ENCODE measurements at regions not wholly inside any gene's neighbourhood (a gene's known extent, or its start where the extent isn't known, plus 50 kb on each side); places are given as distances from the start of the nearest gene placed in this dataset.

DNA sequence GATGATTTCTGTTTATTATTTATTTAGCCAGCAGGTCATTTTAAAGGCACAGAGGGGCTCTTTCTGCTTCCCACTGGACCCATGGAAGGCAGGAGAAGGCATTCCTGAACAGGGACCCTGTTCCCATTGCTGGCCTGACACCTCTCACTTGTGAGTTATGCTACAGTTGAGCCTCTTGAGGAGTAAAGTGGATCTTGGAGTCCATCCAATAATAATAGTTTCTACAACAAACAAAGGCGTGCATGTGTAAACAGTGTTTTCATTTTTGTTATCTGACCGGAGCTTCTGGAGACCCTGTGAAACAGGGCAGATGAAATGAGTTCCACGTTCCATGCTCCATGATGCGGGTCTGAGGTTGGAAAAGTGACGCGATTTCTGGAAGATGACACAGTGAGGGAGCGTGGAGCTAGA is 127.3 kb upstream of the HABP2 start:
- no peak overlapping the region for H3K4me3 ChIP-seq (ENCODE audit: low read depth, low read length)
- TF ChIP-seq, protein P1, sequence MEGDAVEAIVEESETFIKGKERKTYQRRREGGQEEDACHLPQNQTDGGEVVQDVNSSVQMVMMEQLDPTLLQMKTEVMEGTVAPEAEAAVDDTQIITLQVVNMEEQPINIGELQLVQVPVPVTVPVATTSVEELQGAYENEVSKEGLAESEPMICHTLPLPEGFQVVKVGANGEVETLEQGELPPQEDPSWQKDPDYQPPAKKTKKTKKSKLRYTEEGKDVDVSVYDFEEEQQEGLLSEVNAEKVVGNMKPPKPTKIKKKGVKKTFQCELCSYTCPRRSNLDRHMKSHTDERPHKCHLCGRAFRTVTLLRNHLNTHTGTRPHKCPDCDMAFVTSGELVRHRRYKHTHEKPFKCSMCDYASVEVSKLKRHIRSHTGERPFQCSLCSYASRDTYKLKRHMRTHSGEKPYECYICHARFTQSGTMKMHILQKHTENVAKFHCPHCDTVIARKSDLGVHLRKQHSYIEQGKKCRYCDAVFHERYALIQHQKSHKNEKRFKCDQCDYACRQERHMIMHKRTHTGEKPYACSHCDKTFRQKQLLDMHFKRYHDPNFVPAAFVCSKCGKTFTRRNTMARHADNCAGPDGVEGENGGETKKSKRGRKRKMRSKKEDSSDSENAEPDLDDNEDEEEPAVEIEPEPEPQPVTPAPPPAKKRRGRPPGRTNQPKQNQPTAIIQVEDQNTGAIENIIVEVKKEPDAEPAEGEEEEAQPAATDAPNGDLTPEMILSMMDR (IDR thresholded peaks at IDR 0.05; ENCODE audit: low read depth, low read length, missing control alignments): no peak
- no peak for DNase-seq (ENCODE audit: low read depth)
- in situ Hi-C loops (cut with HindIII; ENCODE audit: low sequenced_read_pairs): no loop called here

DNA sequence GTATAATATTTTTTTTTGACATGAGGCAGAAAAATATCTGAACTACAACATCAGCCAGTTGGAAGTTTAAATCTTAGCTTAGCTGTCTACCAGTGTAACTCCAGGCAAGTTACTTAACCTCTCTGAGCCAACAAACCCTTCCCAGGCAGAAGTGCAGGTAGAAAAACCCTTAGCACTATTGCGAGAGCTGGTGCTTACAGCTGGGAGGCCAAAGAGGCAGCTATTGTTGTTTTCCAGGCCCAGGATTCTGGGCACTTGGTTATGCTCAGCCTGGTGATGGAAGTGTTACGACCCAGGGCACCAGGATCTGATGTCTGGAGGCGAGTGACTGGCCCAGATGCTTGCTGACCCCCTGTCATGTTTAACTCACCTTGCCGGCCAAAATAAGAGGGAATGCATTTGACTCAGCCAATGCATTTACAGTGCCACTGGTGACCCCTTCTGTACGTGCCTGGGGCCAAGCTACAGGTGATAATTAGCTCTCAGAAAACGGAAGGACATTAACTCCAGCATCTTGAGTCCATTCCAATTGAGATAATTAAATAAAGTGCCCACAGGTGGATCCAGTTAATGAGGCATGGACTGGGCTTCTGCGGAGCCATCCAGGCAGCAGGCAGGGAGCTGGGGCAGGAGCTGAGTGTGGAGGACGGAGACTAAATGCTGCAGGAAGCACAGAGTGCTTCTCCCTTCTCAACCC is 126.5 kb upstream of the HABP2 start:
- TF ChIP-seq, protein P1 (IDR thresholded peaks at IDR 0.05; ENCODE audit: low read depth, low read length, missing control alignments): no peak
- H3K4me3 ChIP-seq (ENCODE audit: low read depth, low read length): no peak overlapping the region
- DNase-seq (ENCODE audit: low read depth): no peak
- in situ Hi-C loops (cut with HindIII; ENCODE audit: low sequenced_read_pairs): no loop called here

DNA sequence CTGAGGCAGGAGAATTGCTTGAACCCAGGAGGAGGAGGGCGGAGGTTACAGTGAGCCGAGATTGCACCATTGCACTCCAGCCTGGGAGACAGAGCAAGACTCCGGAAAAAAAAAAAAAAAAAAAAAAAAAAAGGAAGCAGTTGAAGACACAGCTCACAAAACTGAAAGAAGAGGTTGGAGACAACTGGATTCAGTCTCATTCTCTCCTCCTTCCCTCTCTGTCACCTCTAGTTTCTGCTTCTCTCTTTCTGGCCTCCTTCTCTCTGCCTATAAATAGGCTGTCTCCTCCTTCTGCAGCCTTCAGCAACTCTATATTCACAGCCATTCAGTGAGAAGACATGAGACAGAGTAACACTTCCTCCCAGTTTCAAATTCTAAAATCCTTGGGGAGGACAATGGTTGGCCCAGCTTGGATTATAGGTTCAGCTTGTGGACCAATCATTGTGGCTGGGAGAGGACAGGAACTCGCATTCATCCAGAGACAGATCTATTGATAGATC is 125.6 kb upstream of the HABP2 start:
- in situ Hi-C loops (cut with HindIII; ENCODE audit: low sequenced_read_pairs): no loop called here
- TF ChIP-seq, protein P1 (IDR thresholded peaks at IDR 0.05; ENCODE audit: low read depth, low read length, missing control alignments): no peak

DNA sequence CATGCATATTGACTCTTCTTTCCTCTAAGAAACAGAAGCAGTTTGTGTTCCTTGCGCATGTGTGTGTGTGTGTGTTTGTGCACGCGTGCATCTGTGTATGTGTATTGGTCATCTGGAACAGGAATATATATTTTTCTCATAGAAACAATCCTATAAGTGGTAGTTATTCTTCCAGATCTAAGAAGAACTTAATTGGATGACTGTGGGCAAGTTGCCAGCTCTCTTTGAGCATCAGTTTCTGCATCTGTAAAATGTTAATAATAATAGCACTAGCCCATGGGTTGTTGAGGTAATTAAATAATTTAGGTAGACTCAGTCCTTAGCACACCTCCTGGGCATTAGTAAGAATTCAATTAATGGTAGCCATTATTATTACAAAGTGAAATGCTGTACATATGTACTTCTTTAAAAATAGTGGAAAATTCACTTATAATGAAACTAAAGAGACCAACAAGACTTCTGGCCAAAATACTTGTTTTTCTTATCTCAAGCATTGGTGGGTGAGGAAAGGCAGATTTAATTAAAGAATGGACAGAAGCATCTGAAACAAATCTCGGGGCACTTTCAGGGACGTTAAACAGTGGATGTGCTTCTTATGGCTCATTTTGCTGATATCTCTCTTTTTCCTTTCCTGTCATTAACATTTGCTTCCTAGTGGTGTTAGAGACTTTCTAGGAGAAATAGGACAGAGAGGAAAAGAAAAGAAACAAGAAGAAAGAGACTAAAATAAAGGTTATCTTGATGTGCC is 124.9 kb upstream of the HABP2 start:
- no peak for DNase-seq (ENCODE audit: low read depth)
- TF ChIP-seq, protein P1 (IDR thresholded peaks at IDR 0.05; ENCODE audit: low read depth, low read length, missing control alignments): no peak
- in situ Hi-C loops (cut with HindIII; ENCODE audit: low sequenced_read_pairs): no loop called here
- H3K4me3 ChIP-seq (ENCODE audit: low read depth, low read length): no peak overlapping the region

More for the DNA sequence above, 125.6 kb upstream of the HABP2 start:
- DNase-seq (ENCODE audit: low read depth): no peak
- no peak overlapping the region for H3K4me3 ChIP-seq (ENCODE audit: low read depth, low read length)

DNA sequence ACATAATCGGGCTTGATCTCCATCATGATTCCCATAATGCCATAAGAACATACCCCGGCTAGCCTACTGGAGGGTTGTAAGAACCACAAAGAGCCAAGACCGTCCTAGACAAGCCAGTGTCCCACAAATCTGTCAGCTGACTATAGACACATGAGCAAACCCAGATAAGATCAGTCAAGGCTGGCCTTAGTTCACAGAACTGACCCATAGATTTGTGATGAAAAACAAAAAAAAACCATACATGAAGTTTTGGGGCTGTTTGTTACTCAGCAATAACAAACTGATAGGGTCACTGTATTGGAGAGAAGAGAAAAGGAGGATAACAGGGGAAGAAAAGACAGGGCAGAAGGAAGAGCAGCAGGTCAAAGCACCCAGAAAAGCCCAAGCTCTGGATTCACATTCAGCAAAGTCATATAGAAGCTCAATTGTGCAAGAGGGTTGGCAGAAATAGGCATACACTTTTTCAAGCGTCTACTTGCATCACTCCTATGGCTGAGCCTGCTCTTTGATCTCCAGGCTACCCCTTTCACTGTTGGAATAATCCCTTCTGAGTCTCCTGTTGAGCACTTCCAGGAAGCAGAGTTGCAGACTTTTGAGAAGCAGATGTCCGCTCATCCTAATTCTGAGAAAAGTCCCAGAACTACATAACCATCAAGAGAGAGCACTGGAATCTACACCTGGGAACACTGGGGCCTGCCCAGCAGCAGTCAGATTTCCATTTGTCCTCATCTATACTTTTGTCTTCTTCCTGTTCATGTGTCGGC is 122.0 kb upstream of the HABP2 start:
- DNase-seq (ENCODE audit: low read depth): no peak
- in situ Hi-C loops (cut with HindIII; ENCODE audit: low sequenced_read_pairs): no loop called here
- no peak overlapping the region for H3K4me3 ChIP-seq (ENCODE audit: low read depth, low read length)
- TF ChIP-seq, protein P1 (IDR thresholded peaks at IDR 0.05; ENCODE audit: low read depth, low read length, missing control alignments): no peak

DNA sequence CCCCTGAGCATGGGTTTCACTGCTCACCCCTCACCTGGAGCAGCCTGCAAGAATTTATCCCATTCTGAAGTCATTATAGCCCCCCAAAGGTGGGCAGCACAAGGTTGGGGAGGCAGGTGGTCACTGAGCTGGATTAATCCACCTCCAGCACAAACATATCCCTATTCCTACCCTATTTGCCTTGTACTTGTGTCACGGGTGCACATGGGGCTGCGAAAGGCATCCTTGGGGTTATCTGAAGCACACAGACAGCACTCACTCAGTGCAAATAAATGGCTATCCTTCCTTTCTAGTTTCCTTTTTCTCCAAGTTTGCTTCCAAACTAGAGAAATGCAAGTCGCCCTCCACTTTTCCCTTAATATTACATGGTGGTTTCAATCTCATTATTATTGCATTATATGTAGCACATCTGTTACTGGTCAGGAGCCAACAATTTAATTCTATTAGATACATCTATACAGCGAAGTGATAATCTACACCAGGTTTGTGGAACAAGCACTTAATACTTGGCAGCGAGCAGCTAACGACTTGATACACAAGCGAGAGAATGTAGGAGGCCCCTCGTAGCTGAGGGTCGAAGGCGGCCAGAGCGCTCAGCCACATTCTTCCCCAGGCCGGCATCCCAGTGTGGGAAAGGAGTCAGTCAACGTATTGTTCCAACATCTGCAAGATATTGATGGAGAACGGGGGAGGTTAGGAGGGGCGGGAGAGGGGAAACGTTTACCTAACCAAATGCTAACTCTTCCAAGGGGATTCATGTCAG is 121.3 kb upstream of the HABP2 start:
- no peak for DNase-seq (ENCODE audit: low read depth)
- TF ChIP-seq, protein P1 (IDR thresholded peaks at IDR 0.05; ENCODE audit: low read depth, low read length, missing control alignments): no peak
- H3K4me3 ChIP-seq (ENCODE audit: low read depth, low read length): no peak overlapping the region
- in situ Hi-C loops (cut with HindIII; ENCODE audit: low sequenced_read_pairs): no loop called here

Data from astrocyte of the cerebellum (primary cell).